ENCODE measurements at regions not wholly inside any gene's neighbourhood (a gene's known extent, or its start where the extent isn't known, plus 50 kb on each side); places are given as distances from the start of the nearest gene placed in this dataset.

GRCh38 chr7:136348542-136349192, 371.5 kb upstream of the MTPN start:
- no peak overlapping the region for H3K27ac ChIP-seq
- no peaks in the 10 kb centered on the region for H3K36me3 ChIP-seq (replicated peaks; ENCODE audit: insufficient read depth, low read depth)
- WGBS (ENCODE audit: low lambda C conversion rate, missing lambda C conversion rate): 83% methylated on average over 7 of the region's 7 CpGs
- no peaks in the 10 kb centered on the region for H3K27me3 ChIP-seq
- DNase-seq (ENCODE audit: low spot score): no peak
- H3K9me3 ChIP-seq (ENCODE audit: low read depth): no peaks in the 10 kb centered on the region
- no peak for TF ChIP-seq EZH2 (IDR thresholded peaks at IDR 0.05; ENCODE audit: borderline replicate concordance)
- no peak for TF ChIP-seq CTCF (IDR thresholded peaks at IDR 0.05; ENCODE audit: poor library complexity)
- no peak for TF ChIP-seq EZH2phosphoT487 (IDR thresholded peaks at IDR 0.05; ENCODE audit: low read depth, severe bottlenecking, unreplicated experiment)
- H3K4me3 ChIP-seq: no peak overlapping the region
- H2AFZ ChIP-seq: no peak overlapping the region
- H3K9me2 ChIP-seq (replicated peaks; ENCODE audit: insufficient read depth): no peaks in the 10 kb centered on the region
- no peaks in the 10 kb centered on the region for H3K4me1 ChIP-seq (ENCODE audit: insufficient read depth)
- H4K20me1 ChIP-seq (ENCODE audit: insufficient read depth, poor library complexity, severe bottlenecking): no peaks in the 10 kb centered on the region
- no peak overlapping the region for H3K4me2 ChIP-seq
- H3K79me2 ChIP-seq: no peaks in the 10 kb centered on the region

DNA sequence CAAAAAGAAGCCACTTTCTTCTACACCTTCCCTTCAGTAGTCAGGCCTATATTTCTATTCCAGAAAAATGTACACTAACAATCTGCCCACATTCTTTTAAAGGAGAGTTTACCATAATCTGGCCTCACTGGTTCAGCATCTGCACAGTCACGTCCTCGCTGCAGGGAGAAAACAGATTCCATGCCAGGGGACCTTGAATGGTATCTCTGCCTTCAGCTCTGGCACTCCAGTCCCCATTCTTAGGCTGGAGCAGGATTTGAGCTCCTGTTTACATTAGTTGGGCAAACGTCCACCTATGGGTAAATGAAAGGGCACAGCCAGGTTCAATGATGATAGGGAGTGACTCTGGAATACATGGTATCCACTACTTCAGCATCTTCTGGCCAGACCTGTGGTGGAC, 371.0 kb upstream of the MTPN start:
- H3K36me3 ChIP-seq (replicated peaks; ENCODE audit: insufficient read depth, low read depth): no peaks in the 10 kb centered on the region
- TF ChIP-seq EZH2phosphoT487 (IDR thresholded peaks at IDR 0.05; ENCODE audit: low read depth, severe bottlenecking, unreplicated experiment) (no peak), EZH2 (IDR thresholded peaks at IDR 0.05; ENCODE audit: borderline replicate concordance) (no peak), CTCF (IDR thresholded peaks at IDR 0.05; ENCODE audit: poor library complexity) (no peak)
- H3K4me3 ChIP-seq: no peak overlapping the region
- no peaks in the 10 kb centered on the region for H3K79me2 ChIP-seq
- DNase-seq (ENCODE audit: low spot score): no peak
- no peaks in the 10 kb centered on the region for H3K9me3 ChIP-seq (ENCODE audit: low read depth)
- H3K27ac ChIP-seq: no peak overlapping the region
- H3K9me2 ChIP-seq (replicated peaks; ENCODE audit: insufficient read depth): no peaks in the 10 kb centered on the region
- no peak overlapping the region for H2AFZ ChIP-seq
- no peaks in the 10 kb centered on the region for H3K27me3 ChIP-seq
- H3K4me1 ChIP-seq (ENCODE audit: insufficient read depth): no peaks in the 10 kb centered on the region
- 81% methylated on average over 3 of the region's 3 CpGs for WGBS (ENCODE audit: low lambda C conversion rate, missing lambda C conversion rate)
- no peak overlapping the region for H3K4me2 ChIP-seq
- no peaks in the 10 kb centered on the region for H4K20me1 ChIP-seq (ENCODE audit: insufficient read depth, poor library complexity, severe bottlenecking)

DNA sequence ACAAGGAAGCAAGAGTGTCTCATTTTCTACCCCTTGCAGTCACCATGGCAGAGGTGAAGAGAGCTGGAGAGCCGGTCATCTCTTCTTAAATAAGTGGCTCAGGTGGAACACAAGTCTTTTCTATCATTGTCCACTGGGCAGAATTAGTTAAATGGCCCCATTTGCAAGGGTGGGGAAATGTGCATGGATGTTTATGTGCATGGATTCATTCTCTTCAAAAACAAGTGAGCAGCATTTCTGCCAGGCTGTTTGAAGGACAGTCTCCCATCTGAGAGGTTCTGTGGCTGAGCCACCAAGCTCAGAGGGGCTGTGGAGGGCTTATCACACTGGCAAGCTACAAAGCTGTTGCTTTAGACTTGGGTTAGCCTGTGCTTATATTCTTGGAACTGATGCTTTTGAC, 370.3 kb upstream of the MTPN start:
- Histone ChIP-seq H3K9me2 (replicated peaks; ENCODE audit: insufficient read depth) (no peaks in the 10 kb centered on the region), H2AFZ (no peak overlapping the region), H3K36me3 (replicated peaks; ENCODE audit: insufficient read depth, low read depth) (no peaks in the 10 kb centered on the region), H3K27ac (no peak overlapping the region), H3K27me3 (no peaks in the 10 kb centered on the region), H3K4me2 (no peak overlapping the region), H3K79me2 (no peaks in the 10 kb centered on the region), H3K9me3 (ENCODE audit: low read depth) (no peaks in the 10 kb centered on the region), H4K20me1 (ENCODE audit: insufficient read depth, poor library complexity, severe bottlenecking) (no peaks in the 10 kb centered on the region), H3K4me1 (ENCODE audit: insufficient read depth) (no peaks in the 10 kb centered on the region), H3K4me3 (no peak overlapping the region)
- no peak for DNase-seq (ENCODE audit: low spot score)
- TF ChIP-seq EZH2 (IDR thresholded peaks at IDR 0.05; ENCODE audit: borderline replicate concordance) (no peak), CTCF (IDR thresholded peaks at IDR 0.05; ENCODE audit: poor library complexity) (no peak), EZH2phosphoT487 (IDR thresholded peaks at IDR 0.05; ENCODE audit: low read depth, severe bottlenecking, unreplicated experiment) (no peak)
- WGBS (ENCODE audit: low lambda C conversion rate, missing lambda C conversion rate): 84% methylated on average over 1 of the region's 1 CpG

DNA sequence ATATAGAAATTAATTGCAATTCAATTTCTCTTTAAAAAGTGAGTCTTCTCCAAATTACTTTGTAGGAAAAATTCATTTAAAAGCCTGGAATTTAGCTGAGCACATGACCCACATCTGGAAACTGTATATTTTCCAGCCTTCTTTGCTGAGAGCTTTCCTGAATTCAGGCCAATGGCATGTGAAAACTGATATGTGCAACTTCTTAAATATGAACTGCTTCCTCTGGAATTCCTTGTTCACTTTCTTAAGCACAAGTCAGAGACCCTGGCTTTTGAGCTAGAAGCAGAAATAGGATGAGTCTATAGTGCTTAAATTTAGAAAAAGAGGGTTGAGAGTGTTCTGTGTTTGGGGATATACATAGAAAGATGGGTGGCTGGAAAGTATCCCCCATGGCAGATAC, 365.1 kb upstream of the MTPN start:
- no peaks in the 10 kb centered on the region for H3K9me3 ChIP-seq (ENCODE audit: low read depth)
- DNase-seq (ENCODE audit: low spot score): no peak
- no peak for TF ChIP-seq EZH2phosphoT487 (IDR thresholded peaks at IDR 0.05; ENCODE audit: low read depth, severe bottlenecking, unreplicated experiment)
- no peak for TF ChIP-seq EZH2 (IDR thresholded peaks at IDR 0.05; ENCODE audit: borderline replicate concordance)
- no peak for TF ChIP-seq CTCF (IDR thresholded peaks at IDR 0.05; ENCODE audit: poor library complexity)

More for the DNA sequence above, 365.1 kb upstream of the MTPN start:
- no peaks in the 10 kb centered on the region for H3K27me3 ChIP-seq
- no peaks in the 10 kb centered on the region for H3K36me3 ChIP-seq (replicated peaks; ENCODE audit: insufficient read depth, low read depth)
- H3K4me2 ChIP-seq: no peak overlapping the region
- no peaks in the 10 kb centered on the region for H4K20me1 ChIP-seq (ENCODE audit: insufficient read depth, poor library complexity, severe bottlenecking)
- no peak overlapping the region for H3K27ac ChIP-seq
- H3K79me2 ChIP-seq: no peaks in the 10 kb centered on the region
- H2AFZ ChIP-seq: no peak overlapping the region
- H3K9me2 ChIP-seq (replicated peaks; ENCODE audit: insufficient read depth): no peaks in the 10 kb centered on the region
- no peaks in the 10 kb centered on the region for H3K4me1 ChIP-seq (ENCODE audit: insufficient read depth)
- H3K4me3 ChIP-seq: no peak overlapping the region
